Right lobe of liver (tissue), 4 donors: ENCODE measurements at regions not wholly inside any gene's neighbourhood (a gene's known extent, or its start where the extent isn't known, plus 50 kb on each side); places are given as distances from the start of the nearest gene placed in this dataset.

Source experiments
- POLR2A ChIP-seq: fragments of 450-650 bp; IDR thresholded peaks from one replicate; pipeline ENCODE4 v1.6.1; 2017; ENCODE audit warnings: antibody characterized with exemption, mild to moderate bottlenecking
- TF ChIP-seq, protein P1 (sequence below), 4 donors: fragments of 200-600 bp in 3 of 4; fragments of 450-650 bp in 1 of 4; IDR thresholded peaks; one replicate each; pipeline versions ENCODE4 v1.5.1 to v1.8.0; 2016 to 2022; ENCODE audit warnings: antibody characterized with exemption in 4 of 4, mild to moderate bottlenecking in 2 of 4
- donor health status: DM: no; HTN: no; CAD: no.
- donor health status: DM: no; HTN: no; CAD: no.
- donor health status: DM: no; HTN: yes; CAD: no.

DNA sequence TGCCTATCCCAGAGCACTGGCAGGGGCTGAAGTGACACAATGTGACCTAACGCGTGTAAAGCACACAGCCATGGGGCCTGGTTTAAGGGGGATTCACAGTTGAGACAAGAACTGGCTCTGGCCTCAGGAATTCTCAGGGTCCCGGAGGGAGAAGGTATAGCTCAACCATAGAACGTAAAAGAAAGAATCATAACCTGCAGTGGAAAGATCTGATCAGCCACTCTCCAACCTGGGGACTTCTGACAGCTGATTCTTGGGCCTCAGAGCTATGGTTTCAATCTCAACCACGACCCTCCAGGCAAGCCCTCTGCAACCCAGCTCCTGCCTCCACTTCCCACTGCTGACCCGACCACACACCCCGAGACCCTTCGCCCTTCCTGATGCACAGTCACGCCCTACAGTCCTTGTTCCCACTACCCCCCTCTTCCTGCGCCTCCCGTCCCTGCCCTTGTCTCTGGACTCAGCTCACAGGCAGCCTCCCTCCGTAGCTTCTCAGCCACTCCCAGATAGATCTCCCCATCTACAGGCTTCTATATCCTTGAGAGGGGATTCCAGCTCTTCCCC lies 245.2 kb downstream of the BUB3 start:
- TF ChIP-seq, protein P1, sequence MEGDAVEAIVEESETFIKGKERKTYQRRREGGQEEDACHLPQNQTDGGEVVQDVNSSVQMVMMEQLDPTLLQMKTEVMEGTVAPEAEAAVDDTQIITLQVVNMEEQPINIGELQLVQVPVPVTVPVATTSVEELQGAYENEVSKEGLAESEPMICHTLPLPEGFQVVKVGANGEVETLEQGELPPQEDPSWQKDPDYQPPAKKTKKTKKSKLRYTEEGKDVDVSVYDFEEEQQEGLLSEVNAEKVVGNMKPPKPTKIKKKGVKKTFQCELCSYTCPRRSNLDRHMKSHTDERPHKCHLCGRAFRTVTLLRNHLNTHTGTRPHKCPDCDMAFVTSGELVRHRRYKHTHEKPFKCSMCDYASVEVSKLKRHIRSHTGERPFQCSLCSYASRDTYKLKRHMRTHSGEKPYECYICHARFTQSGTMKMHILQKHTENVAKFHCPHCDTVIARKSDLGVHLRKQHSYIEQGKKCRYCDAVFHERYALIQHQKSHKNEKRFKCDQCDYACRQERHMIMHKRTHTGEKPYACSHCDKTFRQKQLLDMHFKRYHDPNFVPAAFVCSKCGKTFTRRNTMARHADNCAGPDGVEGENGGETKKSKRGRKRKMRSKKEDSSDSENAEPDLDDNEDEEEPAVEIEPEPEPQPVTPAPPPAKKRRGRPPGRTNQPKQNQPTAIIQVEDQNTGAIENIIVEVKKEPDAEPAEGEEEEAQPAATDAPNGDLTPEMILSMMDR (IDR thresholded peaks at IDR 0.05), result no peak
- TF ChIP-seq POLR2A, result no peak
